ENCODE measurements at regions not wholly inside any gene's neighbourhood (a gene's known extent, or its start where the extent isn't known, plus 50 kb on each side); places are given as distances from the start of the nearest gene placed in this dataset.

DNA sequence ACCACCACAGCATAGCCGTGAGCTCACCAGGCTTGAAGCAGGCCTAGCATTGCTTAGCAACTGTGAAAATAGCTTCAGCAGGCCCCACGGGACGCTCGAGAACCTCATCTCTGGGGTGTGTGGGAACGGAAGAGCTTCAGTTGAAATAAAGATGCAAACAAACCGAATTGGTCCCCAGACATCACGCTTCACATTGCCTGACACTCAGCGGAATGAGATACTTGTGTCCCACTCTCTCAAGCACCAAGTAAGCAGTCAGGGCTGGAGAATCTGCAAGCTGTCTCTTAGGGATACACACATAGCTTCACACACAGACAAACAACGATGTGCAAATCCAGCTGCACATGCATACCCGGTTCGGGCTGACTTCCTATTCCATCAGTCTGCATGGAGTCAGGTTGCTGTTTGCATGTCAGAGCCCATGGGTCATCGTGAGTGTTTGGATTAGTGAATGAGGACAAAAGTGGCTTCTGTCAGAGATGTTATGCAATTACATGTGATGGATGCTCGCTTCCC is 205.7 kb downstream of the SNX19 start:
- no peaks in the 10 kb centered on the region for H3K4me1 ChIP-seq (ENCODE audit: insufficient read depth, low read length)
- H3K9ac ChIP-seq (ENCODE audit: low read depth, low read length): no peak overlapping the region
- H3K27me3 ChIP-seq (ENCODE audit: insufficient read depth, low read length): no peaks in the 10 kb centered on the region
- H3K27ac ChIP-seq (ENCODE audit: low read length): no peak overlapping the region
- no peaks in the 10 kb centered on the region for H3K9me3 ChIP-seq (ENCODE audit: insufficient read depth, low read depth, low read length)
- no peak overlapping the region for H3K4me3 ChIP-seq (ENCODE audit: low read length)
- no peaks in the 10 kb centered on the region for H3K36me3 ChIP-seq (ENCODE audit: insufficient read depth, low read depth, low read length)

DNA sequence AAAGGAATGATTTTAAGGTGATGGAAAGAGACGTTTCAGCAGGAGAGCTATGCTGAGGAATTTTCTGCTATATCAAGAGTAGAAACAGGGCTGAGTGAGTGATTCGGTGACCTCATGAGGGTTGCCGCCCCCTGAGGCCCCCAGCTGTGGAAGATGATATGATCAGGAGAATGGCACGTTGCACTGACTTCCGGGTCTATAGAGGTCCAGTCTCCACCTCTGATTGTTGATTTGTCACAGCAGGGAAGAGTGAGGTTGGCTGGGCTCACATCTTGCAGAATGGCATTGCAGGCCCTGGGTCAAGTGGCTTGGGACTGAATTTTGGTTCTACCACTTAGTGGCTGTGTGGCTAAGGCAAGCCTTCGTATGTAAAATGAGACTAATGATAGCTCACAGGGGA is 205.1 kb downstream of the SNX19 start:
- Histone ChIP-seq H3K9me3 (ENCODE audit: insufficient read depth, low read depth, low read length) (no peaks in the 10 kb centered on the region), H3K36me3 (ENCODE audit: insufficient read depth, low read depth, low read length) (no peaks in the 10 kb centered on the region), H3K9ac (ENCODE audit: low read depth, low read length) (no peak overlapping the region), H3K27ac (ENCODE audit: low read length) (no peak overlapping the region), H3K4me3 (ENCODE audit: low read length) (no peak overlapping the region), H3K4me1 (ENCODE audit: insufficient read depth, low read length) (no peaks in the 10 kb centered on the region), H3K27me3 (ENCODE audit: insufficient read depth, low read length) (no peaks in the 10 kb centered on the region)

GRCh38 chr11:130712480-130712879 is 203.8 kb downstream of the SNX19 start:
- Histone ChIP-seq H3K9me3 (ENCODE audit: insufficient read depth, low read depth, low read length) (no peaks in the 10 kb centered on the region), H3K36me3 (ENCODE audit: insufficient read depth, low read depth, low read length) (no peaks in the 10 kb centered on the region), H3K4me3 (ENCODE audit: low read length) (no peak overlapping the region), H3K4me1 (ENCODE audit: insufficient read depth, low read length) (no peaks in the 10 kb centered on the region), H3K9ac (ENCODE audit: low read depth, low read length) (no peak overlapping the region), H3K27ac (ENCODE audit: low read length) (no peak overlapping the region), H3K27me3 (ENCODE audit: insufficient read depth, low read length) (no peaks in the 10 kb centered on the region)

DNA sequence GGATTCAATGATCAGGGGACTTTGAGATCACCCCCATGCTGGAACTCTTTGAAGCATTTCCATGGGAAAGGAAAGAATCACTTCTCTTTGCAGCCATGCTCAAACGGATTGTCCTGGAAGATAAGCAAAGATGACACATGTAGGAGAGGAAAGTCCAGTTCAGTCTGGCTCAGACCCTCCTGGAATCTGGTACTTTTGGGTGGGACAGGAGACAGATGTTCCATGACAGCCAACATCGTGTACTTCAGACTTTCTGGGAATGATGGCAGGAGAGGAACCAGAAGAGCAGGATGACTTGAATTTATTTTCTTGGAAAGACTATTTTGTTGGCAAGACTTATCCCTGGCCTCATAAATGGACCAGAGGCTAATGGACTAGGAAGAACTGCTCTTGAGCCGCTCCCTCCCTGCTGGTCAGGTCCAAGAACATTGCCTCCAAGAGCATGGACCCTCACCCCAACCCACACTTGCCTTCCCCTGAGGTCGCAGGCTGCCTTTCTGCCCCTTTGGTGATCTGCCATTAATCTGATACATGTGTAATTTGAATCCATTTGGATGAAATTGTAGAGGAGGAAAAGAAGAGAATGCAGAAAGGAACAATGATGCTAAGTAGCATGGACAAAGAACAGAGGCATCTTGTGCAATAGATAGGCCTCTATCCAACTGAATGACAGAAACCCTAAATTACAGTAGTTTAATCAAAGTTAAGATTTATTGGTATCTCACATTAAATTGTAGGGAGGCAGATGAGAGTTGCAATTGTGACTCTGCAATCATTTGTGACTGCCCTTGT is 201.0 kb downstream of the SNX19 start:
- Histone ChIP-seq H3K36me3 (ENCODE audit: insufficient read depth, low read depth, low read length) (no peaks in the 10 kb centered on the region), H3K9me3 (ENCODE audit: insufficient read depth, low read depth, low read length) (no peaks in the 10 kb centered on the region), H3K4me3 (ENCODE audit: low read length) (no peak overlapping the region), H3K27me3 (ENCODE audit: insufficient read depth, low read length) (no peaks in the 10 kb centered on the region), H3K27ac (ENCODE audit: low read length) (no peak overlapping the region), H3K4me1 (ENCODE audit: insufficient read depth, low read length) (no peaks in the 10 kb centered on the region; the same call in 1 of the 2 replicates), H3K9ac (ENCODE audit: low read depth, low read length) (no peak overlapping the region)

DNA sequence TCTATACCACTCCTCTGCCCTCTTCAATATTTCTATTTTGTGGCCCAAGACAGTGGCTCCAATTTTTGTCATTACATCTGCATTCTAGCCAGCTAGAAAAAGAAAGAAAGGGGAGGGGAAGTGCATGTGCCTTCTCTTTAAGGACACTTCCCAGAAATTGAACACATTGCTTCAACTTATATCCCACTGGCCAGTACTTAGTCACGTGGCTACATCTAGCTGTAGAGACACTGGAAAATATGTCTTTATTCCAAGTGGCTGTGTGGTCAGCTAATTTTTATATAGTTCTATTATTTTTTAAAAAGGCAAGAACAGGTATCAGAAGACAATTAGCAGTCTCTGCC is 200.4 kb downstream of the SNX19 start:
- H3K27me3 ChIP-seq (ENCODE audit: insufficient read depth, low read length): no peaks in the 10 kb centered on the region
- H3K9ac ChIP-seq (ENCODE audit: low read depth, low read length): no peak overlapping the region
- no peak overlapping the region for H3K4me3 ChIP-seq (ENCODE audit: low read length)
- no peaks in the 10 kb centered on the region; the same call in 1 of the 2 replicates for H3K4me1 ChIP-seq (ENCODE audit: insufficient read depth, low read length)
- H3K36me3 ChIP-seq (ENCODE audit: insufficient read depth, low read depth, low read length): no peaks in the 10 kb centered on the region
- H3K9me3 ChIP-seq (ENCODE audit: insufficient read depth, low read depth, low read length): no peaks in the 10 kb centered on the region
- H3K27ac ChIP-seq (ENCODE audit: low read length): no peak overlapping the region

GRCh38 chr11:130718120-130718519 is 198.2 kb downstream of the SNX19 start:
- H3K4me1 ChIP-seq (ENCODE audit: insufficient read depth, low read length): no peaks in the 10 kb centered on the region; the same call in 1 of the 2 replicates
- no peak overlapping the region for H3K27ac ChIP-seq (ENCODE audit: low read length)
- H3K4me3 ChIP-seq (ENCODE audit: low read length): no peak overlapping the region
- H3K36me3 ChIP-seq (ENCODE audit: insufficient read depth, low read depth, low read length): no peaks in the 10 kb centered on the region
- no peaks in the 10 kb centered on the region for H3K27me3 ChIP-seq (ENCODE audit: insufficient read depth, low read length)
- no peaks in the 10 kb centered on the region for H3K9me3 ChIP-seq (ENCODE audit: insufficient read depth, low read depth, low read length)
- H3K9ac ChIP-seq (ENCODE audit: low read depth, low read length): no peak overlapping the region

GRCh38 chr11:130719220-130719915 is 196.9 kb downstream of the SNX19 start:
- Histone ChIP-seq H3K4me3 (ENCODE audit: low read length) (no peak overlapping the region), H3K27me3 (ENCODE audit: insufficient read depth, low read length) (no peaks in the 10 kb centered on the region), H3K27ac (ENCODE audit: low read length) (no peak overlapping the region), H3K4me1 (ENCODE audit: insufficient read depth, low read length) (no peaks in the 10 kb centered on the region; the same call in 1 of the 2 replicates), H3K9ac (ENCODE audit: low read depth, low read length) (no peak overlapping the region), H3K36me3 (ENCODE audit: insufficient read depth, low read depth, low read length) (no peaks in the 10 kb centered on the region), H3K9me3 (ENCODE audit: insufficient read depth, low read depth, low read length) (no peaks in the 10 kb centered on the region)

- H3K27ac ChIP-seq (ENCODE audit: low read length): no peak overlapping the region
- H3K9me3 ChIP-seq (ENCODE audit: insufficient read depth, low read depth, low read length): no peaks in the 10 kb centered on the region
Observed at GRCh38 chr11:130720232-130721022, 195.9 kb downstream of the SNX19 start.

GRCh38 chr11:130721023-130721681 is 195.1 kb downstream of the SNX19 start:
- no peak overlapping the region for H3K27ac ChIP-seq (ENCODE audit: low read length)
- no peaks in the 10 kb centered on the region for H3K36me3 ChIP-seq (ENCODE audit: insufficient read depth, low read depth, low read length)
- H3K4me3 ChIP-seq (ENCODE audit: low read length): no peak overlapping the region

More at GRCh38 chr11:130720232-130721022, 195.9 kb downstream of the SNX19 start:
- no peaks in the 10 kb centered on the region for H3K27me3 ChIP-seq (ENCODE audit: insufficient read depth, low read length)
- H3K36me3 ChIP-seq (ENCODE audit: insufficient read depth, low read depth, low read length): no peaks in the 10 kb centered on the region
- H3K9ac ChIP-seq (ENCODE audit: low read depth, low read length): no peak overlapping the region
- H3K4me3 ChIP-seq (ENCODE audit: low read length): no peak overlapping the region
- H3K4me1 ChIP-seq (ENCODE audit: insufficient read depth, low read length): no peaks in the 10 kb centered on the region; the same call in 1 of the 2 replicates

DNA sequence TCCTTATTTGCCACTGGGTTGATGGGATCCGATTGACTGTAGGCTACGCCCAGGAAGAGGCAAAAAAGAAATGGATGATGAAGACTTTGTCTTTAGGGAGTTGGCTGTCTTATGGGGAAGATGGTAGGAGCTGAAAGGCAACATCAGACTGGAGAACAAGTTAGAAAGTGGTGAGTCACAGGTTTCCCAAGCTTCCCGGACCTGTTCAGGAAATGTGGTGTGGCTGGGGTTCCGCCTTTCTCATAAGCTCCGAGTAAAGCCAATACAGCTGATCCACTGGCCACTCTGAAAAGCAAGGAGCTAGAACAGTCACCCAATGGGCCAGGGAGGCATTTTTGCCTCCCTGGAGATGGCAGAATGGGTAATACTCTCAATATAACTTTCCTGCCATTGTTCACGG is 194.5 kb downstream of the SNX19 start:
- no peaks in the 10 kb centered on the region for H3K9me3 ChIP-seq (ENCODE audit: insufficient read depth, low read depth, low read length)
- H3K4me1 ChIP-seq (ENCODE audit: insufficient read depth, low read length): no peaks in the 10 kb centered on the region; the same call in 1 of the 2 replicates
- H3K4me3 ChIP-seq (ENCODE audit: low read length): no peak overlapping the region
- no peak overlapping the region for H3K27ac ChIP-seq (ENCODE audit: low read length)
- no peaks in the 10 kb centered on the region; the same call in 1 of the 2 replicates for H3K27me3 ChIP-seq (ENCODE audit: insufficient read depth, low read length)
- H3K36me3 ChIP-seq (ENCODE audit: insufficient read depth, low read depth, low read length): no peaks in the 10 kb centered on the region
- H3K9ac ChIP-seq (ENCODE audit: low read depth, low read length): no peak overlapping the region

More at GRCh38 chr11:130721023-130721681, 195.1 kb downstream of the SNX19 start:
- Histone ChIP-seq H3K9me3 (ENCODE audit: insufficient read depth, low read depth, low read length) (no peaks in the 10 kb centered on the region), H3K27me3 (ENCODE audit: insufficient read depth, low read length) (no peaks in the 10 kb centered on the region; the same call in 1 of the 2 replicates), H3K4me1 (ENCODE audit: insufficient read depth, low read length) (no peaks in the 10 kb centered on the region; the same call in 1 of the 2 replicates), H3K9ac (ENCODE audit: low read depth, low read length) (no peak overlapping the region)

- Histone ChIP-seq H3K27me3 (ENCODE audit: insufficient read depth, low read length) (no peaks in the 10 kb centered on the region; the same call in 1 of the 2 replicates), H3K36me3 (ENCODE audit: insufficient read depth, low read depth, low read length) (no peaks in the 10 kb centered on the region), H3K27ac (ENCODE audit: low read length) (no peak overlapping the region), H3K4me3 (ENCODE audit: low read length) (no peak overlapping the region), H3K9ac (ENCODE audit: low read depth, low read length) (no peak overlapping the region), H3K9me3 (ENCODE audit: insufficient read depth, low read depth, low read length) (no peaks in the 10 kb centered on the region), H3K4me1 (ENCODE audit: insufficient read depth, low read length) (no peaks in the 10 kb centered on the region; the same call in 1 of the 2 replicates)
Observed at GRCh38 chr11:130722401-130722800, 193.9 kb downstream of the SNX19 start.

All from iPS-20b (cell line).